K562 (cell line): ENCODE measurements at regions not wholly inside any gene's neighbourhood (a gene's known extent, or its start where the extent isn't known, plus 50 kb on each side); places are given as distances from the start of the nearest gene placed in this dataset.

Source experiments
- ATF7 ChIP-seq: fragments of 450-650 bp; IDR thresholded peaks from 2 replicates; pipeline ENCODE4 v1.7.1; 2014; ENCODE audit warnings: mild to moderate bottlenecking, moderate library complexity
- CXXC5 ChIP-seq: fragments of 250-450 bp; sonication (Bioruptor Pico); IDR thresholded peaks from 2 replicates; pipeline ENCODE4 v1.8.0; 2022; ENCODE audit warnings: inconsistent platforms, mild to moderate bottlenecking, moderate library complexity
- IRF1 ChIP-seq: sonication (generic); formaldehyde crosslinking; IDR thresholded peaks from 2 replicates; pipeline ENCODE4 v1.8.0; 2022; ENCODE audit warnings: missing genetic modification reagents, mild to moderate bottlenecking, borderline replicate concordance
- NFRKB ChIP-seq: fragments of 450-650 bp; IDR thresholded peaks from 2 replicates; pipeline ENCODE4 v1.6.1; 2016; ENCODE audit warnings: low read depth
- NR2C1 ChIP-seq, 2 experiments: fragments of 450-650 bp; IDR thresholded peaks; 2 replicates each; pipeline ENCODE4 v1.6.1; 2017; ENCODE audit warnings: mild to moderate bottlenecking in 2 of 2, antibody characterized with exemption in 1 of 2, inconsistent platforms in 1 of 2, missing compliant biosample characterization in 1 of 2, missing genetic modification characterization in 1 of 2
- PRDM10 ChIP-seq: fragments of 450-650 bp; IDR thresholded peaks from 2 replicates; pipeline ENCODE4 v1.6.1; 2018; ENCODE audit not compliant: partially characterized antibody
- RAD21 ChIP-seq, 2 experiments: fragments of 250-450 bp in 1 of 2; fragments of 450-650 bp in 1 of 2; sonication (Bioruptor Pico) in 1 of 2; formaldehyde crosslinking in 1 of 2; IDR thresholded peaks in 1 of 2; conservative IDR thresholded peaks in 1 of 2; 2 replicates each; pipeline versions ENCODE4 v1.4.0 to v1.8.0; 2020 to 2022; ENCODE audit warnings: mild to moderate bottlenecking in 2 of 2, moderate library complexity in 1 of 2
- SMARCE1 ChIP-seq: fragments of 450-650 bp; IDR thresholded peaks from 2 replicates; pipeline ENCODE4 v1.7.1; 2016; ENCODE audit warnings: mild to moderate bottlenecking
- ZBTB40 ChIP-seq, 2 experiments: fragments of 450-650 bp in 1 of 2; sonication (generic) in 1 of 2; formaldehyde crosslinking in 1 of 2; IDR thresholded peaks; 2 replicates each; pipeline versions ENCODE4 v1.7.1 to v1.9.0; 2016 to 2022; ENCODE audit warnings: inconsistent platforms in 1 of 2, mild to moderate bottlenecking in 1 of 2, missing genetic modification reagents in 1 of 2
- ZNF175 ChIP-seq: fragments of 200-800 bp; sonication (Bioruptor generic); IDR thresholded peaks from 2 replicates; pipeline ENCODE4 v1.6.1; 2016; ENCODE audit warnings: low read depth, mild to moderate bottlenecking, missing genetic modification characterization, missing compliant biosample characterization
- ZNF282 ChIP-seq: sonication (generic); formaldehyde crosslinking; IDR thresholded peaks from 2 replicates; pipeline ENCODE4 v1.8.1; 2023; ENCODE audit warnings: missing genetic modification reagents

- TF ChIP-seq IRF1 (CRISPR knock-in tag) (no peak), ZBTB40 (IDR thresholded peaks at IDR 0.05) (0 out of 2 replicates have a peak, but pooled peaks have one; percentile 37), ZBTB40 (CRISPR knock-in tag; IDR thresholded peaks at IDR 0.05) (no peak), ZNF282 (no peak), NR2C1 (IDR thresholded peaks at IDR 0.05) (peak; percentile 26; the same call in 1 of the 2 replicates), NR2C1 (tag; IDR thresholded peaks at IDR 0.05) (peak; percentile 48; the same call in 1 of the 2 replicates), PRDM10 (peak; percentile 39), CXXC5 (CRISPR knock-in tag) (peak; percentile 30; the same call in 1 of the 2 replicates), NFRKB (peak; percentile 32; the same call in 1 of the 2 replicates), ATF7 (0 out of 2 replicates have a peak, but pooled peaks have one; percentile 33), ZNF175 (CRISPR knock-in tag) (0 out of 2 replicates have a peak, but pooled peaks have one; percentile 36), SMARCE1 (0 out of 2 replicates have a peak, but pooled peaks have one; percentile 20), RAD21 (CRISPR knock-in tag; conservative IDR thresholded peaks at IDR 0.05 in 1 of 2, IDR thresholded peaks at IDR 0.05 in 1 of 2) (peak; percentile 7 to 10; a peak in 1 of 4 replicates)
Observed at GRCh38 chr12:76216585-76217472, 131.4 kb downstream of the BBS10 start (continued).
